HG03571 (cell line): ENCODE measurements at regions not wholly inside any gene's neighbourhood (a gene's known extent, or its start where the extent isn't known, plus 50 kb on each side); places are given as distances from the start of the nearest gene placed in this dataset.

Experiments used
- ATAC-seq: cut with Tn5 transposase; IDR thresholded peaks from one replicate; pipeline ENCODE4 v1.9.1; 2021; ENCODE audit not compliant: unreplicated experiment

DNA sequence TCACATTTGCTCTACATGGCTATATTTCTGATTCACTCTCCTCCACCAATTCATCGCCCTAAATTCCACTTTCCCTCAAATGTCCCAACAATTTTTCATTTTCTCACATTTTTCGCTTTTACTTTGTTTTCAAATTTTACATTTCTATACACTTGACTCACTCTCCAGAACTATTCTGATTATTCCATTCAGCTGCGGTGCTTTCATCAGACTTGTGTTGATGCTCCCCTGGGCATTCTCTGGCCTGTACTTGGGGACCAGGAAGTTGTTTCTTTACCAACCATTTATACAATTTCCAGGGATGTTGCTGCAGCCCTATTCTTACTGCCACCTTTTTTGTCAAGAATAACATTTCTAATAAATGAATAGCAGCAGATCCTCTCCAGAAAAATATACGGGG lies 444.8 kb downstream of the MAFB start:
- no peak for ATAC-seq

DNA sequence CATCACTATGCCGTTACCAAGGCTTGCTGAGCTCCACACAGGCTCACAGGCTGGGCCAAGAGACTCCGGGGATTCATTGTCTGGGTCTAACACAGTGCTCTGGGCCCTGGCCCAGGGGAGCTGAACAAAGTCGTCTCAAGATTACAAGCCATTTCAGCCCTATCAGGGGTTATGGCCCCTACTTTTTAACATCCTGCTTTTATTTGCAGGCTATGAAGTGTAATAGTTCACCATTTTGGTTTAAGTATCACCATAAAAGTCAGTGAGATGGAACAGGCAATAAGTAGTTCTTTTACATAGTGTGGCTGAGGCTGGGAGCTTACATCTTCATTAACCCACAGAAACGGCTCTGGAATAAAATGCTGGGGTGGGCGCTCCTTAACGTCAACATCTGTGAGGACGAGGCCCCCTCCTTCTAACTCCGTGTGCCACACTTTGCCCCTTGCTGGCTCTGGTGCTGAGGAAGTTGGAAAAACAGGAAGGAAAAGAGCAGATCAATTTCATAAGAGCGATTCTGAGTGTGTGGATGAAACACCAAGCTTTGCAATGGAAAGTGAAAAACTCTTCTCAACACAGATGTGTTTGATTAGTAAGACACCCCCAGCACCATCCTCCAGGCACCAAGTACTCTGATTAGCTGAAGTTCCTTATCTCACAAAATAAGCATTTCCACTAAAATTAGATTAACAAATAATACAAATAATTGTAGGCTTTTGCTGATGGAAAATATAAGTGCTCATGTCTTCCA lies 447.3 kb downstream of the MAFB start:
- no peak for ATAC-seq

DNA sequence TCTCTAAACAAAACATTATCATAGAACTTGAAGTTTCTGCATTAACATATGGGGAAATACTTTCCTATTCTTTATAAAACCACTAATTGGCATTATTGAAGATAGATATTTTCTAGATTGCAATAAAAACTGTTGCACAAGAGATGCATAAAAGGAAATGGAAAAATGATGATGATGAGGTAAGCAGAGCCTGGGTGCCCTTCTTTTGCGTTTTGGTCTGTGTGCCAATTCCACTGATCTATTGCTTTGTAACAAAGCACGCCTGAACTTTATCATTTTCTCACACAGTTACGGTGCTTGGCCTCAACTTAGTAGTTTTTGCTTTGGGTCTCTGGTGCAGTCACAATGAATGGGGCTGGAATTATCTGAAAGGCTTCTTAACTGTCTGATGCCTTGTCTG lies 450.5 kb downstream of the MAFB start:
- no peak for ATAC-seq

DNA sequence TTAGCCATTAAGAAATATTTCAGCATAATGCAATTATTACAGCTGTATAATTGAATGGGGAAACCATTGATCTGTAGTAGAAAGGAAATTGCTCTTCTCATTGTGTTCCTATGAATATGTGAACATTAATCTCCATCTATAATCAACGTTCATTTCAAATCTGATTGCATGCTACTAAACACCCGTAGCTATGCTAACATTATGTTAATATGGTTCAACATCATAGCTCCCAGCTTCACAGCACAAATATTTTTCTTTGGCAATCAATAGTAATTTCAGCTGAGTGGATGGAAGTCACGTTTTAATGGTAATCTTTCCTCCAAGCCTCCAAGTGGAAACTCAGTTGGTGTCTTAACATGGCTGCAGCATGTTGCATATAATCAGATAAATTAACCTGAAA lies 454.4 kb downstream of the MAFB start:
- ATAC-seq = no peak

DNA sequence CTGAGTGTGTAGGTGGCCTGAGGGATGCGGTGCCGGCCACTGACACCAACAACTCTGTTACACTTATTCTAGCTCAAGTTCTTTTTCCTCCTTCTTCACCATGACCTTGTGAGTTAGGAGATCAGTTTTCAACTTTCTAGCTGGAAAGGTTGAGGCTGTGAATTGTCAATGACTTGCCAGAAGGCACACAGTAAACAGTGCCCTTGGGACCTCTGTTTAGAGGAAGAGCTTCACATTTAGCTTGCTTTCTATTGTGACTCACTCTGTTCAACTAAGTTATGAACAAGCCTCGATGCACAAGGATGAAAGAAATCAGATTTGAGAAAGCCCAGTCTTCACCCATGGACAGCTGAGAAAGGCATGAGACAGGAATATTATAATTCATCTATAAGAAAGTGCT lies 455.6 kb downstream of the MAFB start:
- ATAC-seq = no peak

DNA sequence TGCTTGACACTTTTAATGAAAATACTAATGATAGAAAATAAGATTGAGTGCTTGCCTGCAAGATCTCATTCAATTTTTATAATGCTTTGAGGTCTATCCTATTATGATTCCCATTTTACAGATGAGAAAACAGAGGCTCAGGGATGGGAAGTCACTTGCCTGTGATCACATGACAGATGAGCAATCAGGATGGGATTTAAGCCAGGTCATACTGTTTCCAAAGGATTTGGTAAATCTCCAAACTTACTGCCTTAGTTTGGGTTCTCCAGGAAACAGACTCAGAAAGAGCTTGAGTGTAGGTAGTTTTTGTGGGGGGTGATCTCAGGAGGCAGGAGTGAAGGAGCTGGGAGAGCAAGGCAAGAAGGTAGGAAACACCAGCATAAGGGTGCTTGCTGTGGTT lies 456.3 kb downstream of the MAFB start:
- ATAC-seq = no peak

DNA sequence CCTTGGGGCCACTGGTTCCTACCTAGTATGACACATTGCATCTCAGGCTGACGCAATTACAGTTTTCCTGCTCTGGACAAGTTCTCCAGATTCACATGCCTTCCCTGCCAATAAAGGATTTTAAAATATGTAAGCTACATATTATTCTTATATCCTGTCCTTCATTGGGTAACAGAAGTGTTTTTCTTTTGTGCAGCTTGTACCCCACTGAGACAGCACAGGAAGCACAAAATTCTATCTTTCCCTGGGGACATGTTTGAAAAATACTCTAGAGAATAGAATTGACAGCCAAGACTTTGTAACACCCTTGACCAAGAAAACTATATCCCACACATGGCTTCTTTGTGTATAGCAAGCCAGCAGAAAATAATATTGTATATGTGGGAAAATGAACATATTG lies 456.8 kb downstream of the MAFB start:
- ATAC-seq = no peak

DNA sequence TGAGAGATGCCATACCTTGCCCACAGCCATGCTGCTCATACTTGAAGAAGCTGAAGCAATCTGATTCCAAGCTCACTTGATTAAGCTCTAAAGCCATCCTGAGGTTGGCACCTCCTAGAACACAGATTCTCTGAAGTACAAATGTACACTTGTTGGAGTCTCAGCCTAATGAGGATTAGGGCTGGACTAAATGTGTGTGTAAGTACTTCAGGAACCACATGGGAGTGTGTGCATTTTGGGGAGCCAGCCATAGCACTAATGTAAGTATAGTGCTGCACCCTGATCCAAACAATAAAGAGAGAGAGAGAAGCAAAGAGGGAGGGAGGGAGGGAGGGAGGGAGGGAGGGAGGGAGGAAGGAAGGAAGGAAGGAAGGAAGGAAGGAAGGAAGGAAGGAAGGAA lies 458.6 kb downstream of the MAFB start:
- ATAC-seq = no peak

DNA sequence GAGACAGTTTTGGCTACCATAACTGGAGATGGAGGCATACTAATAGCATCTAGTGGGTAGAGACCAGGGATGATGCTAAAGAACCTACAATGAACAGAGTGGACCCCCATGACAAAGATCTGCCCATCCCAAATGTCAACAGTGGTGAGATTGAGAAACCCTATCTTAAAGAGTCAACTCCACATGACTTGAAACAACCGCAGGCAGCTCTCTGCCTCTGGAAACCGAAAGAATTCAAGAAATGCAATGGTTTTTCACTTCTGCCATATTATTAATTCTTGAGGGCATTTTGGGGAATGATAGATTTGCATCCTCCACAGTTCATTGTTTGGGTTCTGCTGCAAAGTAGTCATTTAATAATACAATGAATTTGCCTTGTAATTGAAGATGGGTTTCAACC lies 463.4 kb downstream of the MAFB start:
- ATAC-seq = no peak

DNA sequence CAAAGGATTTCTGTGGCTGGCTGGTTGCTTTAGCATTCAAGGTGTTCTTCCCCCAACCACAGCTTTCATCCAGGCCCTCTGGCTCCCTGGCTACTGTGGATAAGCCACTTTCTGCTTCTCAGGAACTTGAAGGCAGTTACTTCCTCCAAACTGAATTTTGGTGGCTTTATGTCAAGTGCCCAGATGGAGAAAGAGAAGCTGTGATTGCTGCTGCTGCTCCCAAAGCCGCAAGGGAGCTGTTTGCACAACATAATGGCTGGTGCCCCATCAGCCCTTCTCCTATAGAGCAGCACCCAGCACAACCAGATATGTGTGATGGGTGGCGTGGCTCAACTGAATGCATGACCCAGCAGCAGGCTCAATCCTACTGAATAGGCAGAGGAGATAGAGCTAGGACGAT lies 465.2 kb downstream of the MAFB start:
- ATAC-seq = no peak

DNA sequence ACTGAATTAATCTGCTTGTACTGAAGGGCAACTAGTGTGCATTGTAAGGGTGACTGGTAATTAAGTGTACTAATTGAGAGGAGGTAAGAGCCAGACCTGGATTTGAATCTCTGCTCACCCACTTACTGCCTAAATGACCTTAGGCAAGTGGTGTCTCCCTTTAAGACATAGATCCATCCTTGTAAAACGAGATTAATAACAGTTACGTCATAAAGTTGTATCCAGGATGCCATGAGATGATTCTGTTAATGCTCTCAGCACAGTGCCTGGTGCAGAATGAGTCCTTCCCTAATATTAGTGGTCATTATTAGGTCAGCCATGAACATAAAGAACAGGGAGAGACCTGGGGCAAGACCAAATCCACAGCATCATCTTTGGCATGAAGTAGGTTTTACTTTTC lies 470.1 kb downstream of the MAFB start:
- no peak for ATAC-seq

DNA sequence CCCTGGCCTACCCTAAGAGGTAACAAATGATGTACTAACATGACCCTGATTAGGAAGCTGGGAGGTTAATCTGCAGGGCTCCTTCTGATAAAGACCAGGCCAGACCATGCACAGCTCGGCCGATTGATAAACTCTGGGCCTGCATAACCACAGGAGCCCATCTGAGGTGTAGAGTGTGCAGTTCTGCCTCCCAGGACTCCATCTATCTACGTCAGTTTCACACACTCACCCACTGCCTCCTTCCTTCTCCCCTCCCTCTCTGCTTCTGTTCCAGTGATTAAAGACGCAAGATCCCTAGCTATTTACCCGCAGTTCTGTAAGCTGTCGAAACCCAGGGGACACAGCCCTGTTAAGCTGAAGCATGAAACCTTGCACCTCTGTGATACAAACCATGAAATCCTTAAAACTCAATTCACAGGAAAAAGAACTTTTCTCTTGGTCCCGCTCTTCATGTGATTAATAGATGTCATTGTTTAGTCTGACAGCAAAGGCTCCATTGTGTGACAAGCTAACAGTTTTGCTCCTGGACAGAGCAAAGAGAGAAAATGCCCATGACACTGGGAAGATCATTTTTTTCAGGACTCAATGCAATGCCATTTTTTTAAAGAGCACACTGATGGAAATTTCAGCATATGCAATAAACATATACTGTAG lies 470.6 kb downstream of the MAFB start:
- ATAC-seq = no peak

DNA sequence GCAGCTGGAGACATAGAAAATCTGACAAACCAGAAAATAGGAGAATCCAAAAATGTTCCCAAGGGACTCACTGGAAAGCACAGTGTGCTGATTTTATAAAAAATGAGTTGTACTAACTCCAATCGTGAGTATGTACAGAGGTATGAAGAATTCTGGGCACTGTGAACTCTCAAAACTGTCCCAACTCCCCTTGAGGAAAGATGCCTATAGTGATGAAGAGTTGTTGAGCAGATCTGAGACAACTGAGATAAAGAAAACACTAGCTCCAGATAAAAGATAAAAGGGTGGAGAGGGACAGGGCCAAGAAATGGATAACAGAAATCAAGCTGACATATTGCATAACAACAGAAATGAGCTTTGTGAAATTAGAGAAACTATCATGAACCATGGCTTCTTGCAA lies 481.4 kb downstream of the MAFB start:
- no peak for ATAC-seq

DNA sequence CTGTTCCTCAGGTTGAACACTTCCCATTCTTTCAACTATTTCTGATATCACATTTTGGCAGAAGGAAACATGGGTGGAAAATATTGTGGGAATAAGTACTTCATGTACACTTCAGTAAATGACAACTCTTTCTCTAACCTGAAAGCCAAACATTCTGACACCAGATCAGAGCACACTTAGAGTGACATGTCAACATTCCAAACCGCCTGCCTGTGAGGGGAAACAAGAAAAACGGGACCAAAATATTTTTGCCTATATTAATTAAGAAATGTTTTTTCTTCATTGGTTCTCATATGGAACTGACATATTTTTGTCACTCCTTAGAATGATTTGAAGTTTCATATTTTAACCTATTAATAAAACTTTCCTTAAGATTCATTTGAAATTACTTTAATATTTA lies 483.1 kb downstream of the MAFB start:
- ATAC-seq = no peak

DNA sequence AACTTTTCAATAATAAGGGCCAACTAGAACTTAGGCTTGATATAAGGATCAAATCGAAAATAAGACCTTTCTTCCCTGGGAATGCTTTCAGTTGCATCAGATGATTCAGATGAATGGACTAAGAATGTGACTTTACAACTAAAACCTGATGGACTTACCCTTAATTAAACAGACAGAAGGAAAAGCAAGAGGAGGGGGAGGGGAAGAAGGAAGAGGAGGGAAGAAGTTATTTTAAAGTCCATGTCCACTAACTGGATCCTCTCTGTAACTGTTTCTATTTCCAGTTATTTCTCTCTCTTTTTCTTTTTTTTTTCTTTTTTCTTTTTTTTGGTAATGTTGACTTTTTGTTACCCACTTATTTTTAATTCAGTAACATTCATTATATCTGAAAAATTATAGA lies 486.0 kb downstream of the MAFB start:
- no peak for ATAC-seq

DNA sequence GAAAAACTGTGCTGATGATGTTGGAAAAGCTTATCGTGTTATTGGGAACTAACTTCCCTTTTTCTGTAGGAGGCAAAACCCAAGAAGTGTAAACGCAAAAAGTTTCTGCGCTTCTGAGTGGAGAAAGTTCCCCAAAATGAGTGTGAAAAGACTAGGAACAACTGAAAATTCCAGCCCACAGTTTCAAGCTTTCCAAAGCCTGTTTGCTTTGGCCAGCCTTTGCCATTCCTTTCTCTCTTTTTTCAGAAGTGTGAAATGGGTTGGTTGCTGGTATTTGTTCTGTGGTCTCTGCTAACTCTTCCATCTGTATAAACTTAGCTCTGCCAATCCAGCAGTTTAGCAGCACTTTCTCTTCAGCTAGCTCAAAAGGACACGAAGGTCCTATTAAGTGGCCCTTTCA lies 491.3 kb downstream of the MAFB start:
- ATAC-seq = no peak

DNA sequence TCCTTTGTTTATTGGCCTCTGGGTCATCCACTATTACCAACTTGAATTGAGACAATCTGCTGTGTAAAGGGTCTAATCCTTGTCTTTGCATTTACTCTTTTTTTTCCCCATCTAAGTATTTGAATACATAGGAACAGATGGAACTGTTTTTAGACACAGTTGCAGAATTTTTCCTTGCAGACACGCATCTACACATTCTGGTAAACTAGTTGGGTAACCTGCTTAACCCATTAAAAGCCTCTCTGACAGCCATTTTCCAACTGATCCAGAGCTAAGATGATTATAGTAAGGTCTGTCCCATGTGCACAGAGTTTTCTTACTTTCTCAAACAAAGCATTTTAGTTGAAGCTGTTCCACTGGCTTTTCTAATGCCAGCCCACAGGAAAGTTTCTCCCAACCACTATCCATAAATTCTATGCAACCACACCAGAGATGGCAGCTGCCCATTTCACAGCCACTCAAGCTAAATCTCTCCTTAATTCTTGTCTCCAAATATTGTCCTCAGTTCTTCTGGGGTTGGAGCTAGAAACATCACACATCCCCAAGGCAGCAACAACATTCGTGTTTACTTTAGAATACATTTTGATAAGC lies 492.1 kb downstream of the MAFB start:
- no peak for ATAC-seq

DNA sequence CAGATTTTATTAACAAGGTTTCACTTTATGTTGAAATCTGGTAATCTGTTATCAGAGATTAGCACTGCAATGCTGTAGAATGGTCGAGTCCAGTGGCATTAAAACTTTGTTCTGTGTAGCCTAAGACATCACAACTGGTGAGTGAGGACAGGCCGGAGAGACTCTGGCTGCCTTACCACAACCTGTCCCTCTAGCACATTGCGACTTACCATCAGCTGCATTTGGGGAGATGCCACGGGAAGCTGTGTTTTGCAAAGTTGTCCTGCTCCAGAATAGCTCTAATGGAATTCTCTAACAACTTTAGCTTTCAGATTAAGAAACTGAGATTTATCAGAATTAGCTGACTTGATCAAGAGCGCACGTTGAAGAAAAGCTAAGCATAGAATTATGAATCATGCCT lies 493.3 kb downstream of the MAFB start:
- no peak for ATAC-seq

DNA sequence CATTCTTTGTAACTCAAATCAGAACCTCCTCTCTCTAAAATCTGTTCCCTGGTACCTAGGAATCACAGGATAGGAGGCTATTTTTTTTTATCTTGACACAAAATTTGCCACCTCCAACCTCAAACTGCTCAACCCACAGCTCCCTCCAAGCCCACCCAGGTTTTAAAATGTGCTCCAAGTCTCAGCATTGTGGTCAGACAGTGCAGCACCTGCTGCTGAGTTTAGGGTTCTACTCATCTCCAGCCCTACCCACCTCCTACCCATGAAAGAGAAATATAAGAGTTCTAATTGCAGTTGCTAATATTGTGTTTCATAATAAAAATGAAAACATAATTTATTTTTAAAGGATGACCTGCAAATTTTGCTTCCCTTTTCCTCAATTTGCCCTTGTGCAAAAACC lies 496.5 kb downstream of the MAFB start:
- no peak for ATAC-seq

DNA sequence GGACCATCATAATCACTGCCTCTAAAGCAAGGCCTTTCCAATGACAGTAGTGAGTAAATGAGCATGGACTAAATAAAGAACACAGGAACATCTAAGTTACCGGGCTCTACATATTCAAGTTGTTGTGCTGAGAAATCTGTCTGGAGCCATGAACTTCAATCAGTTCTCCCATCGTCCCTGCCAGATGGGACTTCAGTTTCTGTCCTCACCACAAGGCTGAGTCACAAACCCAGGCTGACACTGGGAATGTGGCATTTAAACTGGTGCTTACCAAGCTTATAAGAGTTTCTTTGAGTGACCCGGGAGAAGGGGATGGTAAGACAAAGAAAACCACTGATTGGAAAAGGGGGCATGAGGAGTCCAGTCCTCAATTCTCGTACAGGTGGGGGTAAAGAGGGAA lies 497.0 kb downstream of the MAFB start:
- no peak for ATAC-seq

DNA sequence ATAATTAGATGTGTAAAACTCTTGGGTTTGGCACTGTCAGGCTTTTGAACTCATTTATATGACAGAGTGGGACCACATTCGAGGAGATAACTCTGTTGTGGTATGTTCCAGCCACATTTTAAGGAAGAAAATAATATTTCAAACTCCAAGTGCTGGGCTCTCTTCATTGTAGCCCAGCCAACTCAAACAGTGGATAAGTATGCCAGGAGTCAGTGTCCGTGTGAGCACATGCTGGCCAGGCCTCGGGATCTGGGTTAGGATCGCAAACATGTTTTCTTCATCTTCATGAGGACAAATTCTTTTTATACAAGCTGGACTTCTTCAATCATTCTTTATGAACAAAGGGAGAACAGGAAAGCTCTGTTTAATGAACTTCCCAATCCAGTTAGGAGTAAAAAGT lies 497.5 kb downstream of the MAFB start:
- no peak for ATAC-seq

DNA sequence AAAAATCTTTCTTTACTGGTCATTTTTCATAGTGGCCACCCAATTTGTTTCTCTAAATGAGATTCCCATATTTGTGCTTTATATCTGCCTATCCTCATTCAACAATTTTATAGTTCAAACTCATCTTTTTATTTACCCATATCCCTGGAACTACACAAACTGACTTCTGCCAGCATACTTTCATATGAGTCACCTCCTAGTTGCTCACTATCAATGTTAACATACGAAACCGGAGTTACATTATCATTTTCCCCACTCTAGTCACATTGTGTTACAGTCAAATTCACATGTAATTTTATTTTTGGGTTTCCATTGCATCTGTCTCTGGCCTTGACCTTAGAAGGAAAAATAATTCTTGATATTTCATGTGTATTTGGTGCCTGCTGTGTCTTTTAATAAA lies 499.4 kb downstream of the MAFB start:
- ATAC-seq = no peak

DNA sequence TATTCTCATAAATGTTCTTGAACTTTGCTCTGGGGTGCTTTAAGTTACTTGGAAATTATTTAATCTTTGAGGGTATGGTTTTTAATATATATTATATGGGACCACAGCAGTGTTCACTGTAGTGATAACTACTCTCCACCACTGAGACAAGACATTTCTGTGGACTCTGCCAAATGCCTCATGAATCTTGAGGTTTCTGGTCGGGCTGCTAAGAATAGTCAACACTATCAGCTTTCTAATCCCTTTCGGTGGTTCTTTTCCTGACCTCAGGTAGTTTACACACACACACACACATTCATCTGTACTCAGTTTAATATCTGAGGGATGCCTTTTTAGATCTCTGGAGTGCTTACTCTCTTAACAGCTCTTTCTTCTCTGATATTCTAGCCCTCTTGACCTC lies 500.7 kb downstream of the MAFB start:
- ATAC-seq = no peak
